DMS 273 (cell line): ENCODE measurements at regions not wholly inside any gene's neighbourhood (a gene's known extent, or its start where the extent isn't known, plus 50 kb on each side); places are given as distances from the start of the nearest gene placed in this dataset.

Experiments
- DNase-seq: peaks from one replicate; lab custom pipeline; 2025; ENCODE audit not compliant: unreplicated experiment; lab: John Stamatoyannopoulos, UW

- DNase-seq, result no peak
Measured at GRCh38 chr9:97747201-97747965, 50.2 kb upstream of the XPA start.

GRCh38 chr9:97748525-97748924 is 51.4 kb upstream of the XPA start:
- DNase-seq, result no peak

- no peak for DNase-seq
Measured at GRCh38 chr9:97749928-97750327, 52.8 kb upstream of the XPA start.

- no peak for DNase-seq
Measured at GRCh38 chr9:97751531-97751930, 54.4 kb upstream of the XPA start.

GRCh38 chr9:97752274-97752673 is 55.1 kb upstream of the XPA start:
- no peak for DNase-seq

GRCh38 chr9:97753364-97753763 is 56.2 kb upstream of the XPA start:
- DNase-seq, result no peak

GRCh38 chr9:97753975-97754374 is 56.8 kb upstream of the XPA start:
- no peak for DNase-seq

- DNase-seq, result no peak
Measured at GRCh38 chr9:97755618-97756267, 58.6 kb upstream of the XPA start.

- DNase-seq, result no peak
Measured at GRCh38 chr9:97756991-97757390, 59.9 kb upstream of the XPA start.

- no peak for DNase-seq
Measured at GRCh38 chr9:97758334-97758916, 61.3 kb upstream of the XPA start.

GRCh38 chr9:97759581-97760288 is 62.6 kb upstream of the XPA start:
- no peak for DNase-seq

- DNase-seq, result no peak
Measured at GRCh38 chr9:97761056-97761598, 64.0 kb upstream of the XPA start.

GRCh38 chr9:97761879-97762278 is 64.7 kb upstream of the XPA start:
- no peak for DNase-seq

- DNase-seq, result no peak
Measured at GRCh38 chr9:97763874-97764273, 66.7 kb upstream of the XPA start.

- no peak for DNase-seq
Measured at GRCh38 chr9:97766092-97766491, 69.0 kb upstream of the XPA start.

GRCh38 chr9:97766610-97767009 is 69.5 kb upstream of the XPA start:
- no peak for DNase-seq

- no peak for DNase-seq
Measured at GRCh38 chr9:97767891-97768290, 70.8 kb upstream of the XPA start.

- no peak for DNase-seq
Measured at GRCh38 chr9:97768746-97769145, 71.6 kb upstream of the XPA start.

- no peak for DNase-seq
Measured at GRCh38 chr9:97769208-97769607, 72.1 kb upstream of the XPA start.

- no peak for DNase-seq
Measured at GRCh38 chr9:97770808-97771372, 73.8 kb upstream of the XPA start.

- DNase-seq, result no peak
Measured at GRCh38 chr9:97771641-97772040, 74.5 kb upstream of the XPA start.
